ENCODE measurements at regions not wholly inside any gene's neighbourhood (a gene's known extent, or its start where the extent isn't known, plus 50 kb on each side); places are given as distances from the start of the nearest gene placed in this dataset.

DNA sequence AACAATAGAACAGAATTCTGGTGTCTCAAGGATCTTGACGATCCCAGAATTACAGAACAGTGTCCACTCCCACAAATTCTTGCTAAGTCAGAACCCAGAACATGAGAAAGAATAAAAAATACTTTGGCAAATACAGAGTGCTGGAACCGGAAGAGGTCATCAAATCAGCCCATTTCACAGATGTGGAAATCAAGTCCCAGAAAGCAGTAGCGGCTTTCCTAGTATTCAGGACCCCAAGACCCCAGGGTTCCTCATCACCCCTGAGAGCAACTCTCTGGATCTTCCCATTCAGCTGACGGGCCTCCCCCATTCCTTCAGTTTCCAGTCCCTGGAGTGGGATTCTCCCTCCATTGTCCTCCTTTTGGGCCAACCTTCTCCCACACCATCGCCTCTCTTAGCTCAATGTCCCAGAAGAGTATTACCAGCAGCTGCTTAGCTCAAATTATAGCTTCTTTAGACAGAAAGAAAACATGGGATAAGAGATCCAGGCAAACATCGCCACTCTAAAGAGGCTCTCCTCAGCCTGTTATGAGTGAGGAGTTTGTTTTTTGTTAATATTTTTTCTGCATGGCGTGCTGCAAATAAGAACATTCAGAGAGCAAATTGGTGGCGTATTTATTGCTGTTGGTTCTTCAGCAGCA lies 268.3 kb downstream of the MN1 start:
- Mint-ChIP-seq H3K4me3 (no peak overlapping the region), H3K9me3 (peaks cover 4% of the 10 kb centered on the region), H3K4me1 (peaks cover 20% of the 10 kb centered on the region)

DNA sequence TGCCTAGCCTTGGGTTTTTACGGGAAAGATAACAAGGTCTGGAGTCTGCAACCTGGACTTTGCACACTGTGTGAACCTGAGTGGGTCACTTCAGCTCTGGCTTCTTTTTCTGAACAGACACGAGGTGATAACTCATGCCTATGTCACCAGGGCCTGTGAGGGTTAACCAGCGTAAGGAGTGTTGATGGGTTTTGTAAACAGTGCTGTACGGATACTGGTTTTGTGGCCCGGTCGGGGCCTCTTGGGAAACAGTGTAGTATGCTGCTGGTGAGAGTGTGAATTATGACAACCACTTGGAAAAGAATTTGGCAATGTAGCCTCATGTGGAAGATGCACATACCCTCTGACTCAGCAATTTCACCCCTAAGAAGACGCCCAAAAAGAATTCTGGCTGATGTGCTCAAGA lies 266.8 kb downstream of the MN1 start:
- no peaks in the 10 kb centered on the region for H3K36me3 Mint-ChIP-seq
- no peak for DNase-seq (ENCODE audit: low spot score in 2 of 2, unreplicated experiment in 2 of 2)
- H3K27ac Mint-ChIP-seq, result no peak overlapping the region
- H3K9me3 Mint-ChIP-seq, result no peaks in the 10 kb centered on the region
- H3K4me3 Mint-ChIP-seq, result no peak overlapping the region
- peaks cover 3% of the 10 kb centered on the region for H3K27me3 Mint-ChIP-seq (ENCODE audit: low read depth)
- peaks cover 24% of the 10 kb centered on the region for H3K4me1 Mint-ChIP-seq
- TF ChIP-seq, protein P1, sequence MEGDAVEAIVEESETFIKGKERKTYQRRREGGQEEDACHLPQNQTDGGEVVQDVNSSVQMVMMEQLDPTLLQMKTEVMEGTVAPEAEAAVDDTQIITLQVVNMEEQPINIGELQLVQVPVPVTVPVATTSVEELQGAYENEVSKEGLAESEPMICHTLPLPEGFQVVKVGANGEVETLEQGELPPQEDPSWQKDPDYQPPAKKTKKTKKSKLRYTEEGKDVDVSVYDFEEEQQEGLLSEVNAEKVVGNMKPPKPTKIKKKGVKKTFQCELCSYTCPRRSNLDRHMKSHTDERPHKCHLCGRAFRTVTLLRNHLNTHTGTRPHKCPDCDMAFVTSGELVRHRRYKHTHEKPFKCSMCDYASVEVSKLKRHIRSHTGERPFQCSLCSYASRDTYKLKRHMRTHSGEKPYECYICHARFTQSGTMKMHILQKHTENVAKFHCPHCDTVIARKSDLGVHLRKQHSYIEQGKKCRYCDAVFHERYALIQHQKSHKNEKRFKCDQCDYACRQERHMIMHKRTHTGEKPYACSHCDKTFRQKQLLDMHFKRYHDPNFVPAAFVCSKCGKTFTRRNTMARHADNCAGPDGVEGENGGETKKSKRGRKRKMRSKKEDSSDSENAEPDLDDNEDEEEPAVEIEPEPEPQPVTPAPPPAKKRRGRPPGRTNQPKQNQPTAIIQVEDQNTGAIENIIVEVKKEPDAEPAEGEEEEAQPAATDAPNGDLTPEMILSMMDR (IDR thresholded peaks at IDR 0.05; ENCODE audit: unreplicated experiment), result no peak

More for the DNA sequence above, 268.3 kb downstream of the MN1 start:
- DNase-seq (ENCODE audit: low spot score in 2 of 2, unreplicated experiment in 2 of 2), result no peak
- TF ChIP-seq, protein P1 (IDR thresholded peaks at IDR 0.05; ENCODE audit: unreplicated experiment), result no peak
- H3K36me3 Mint-ChIP-seq, result no peaks in the 10 kb centered on the region
- H3K27me3 Mint-ChIP-seq (ENCODE audit: low read depth), result peaks cover 5% of the 10 kb centered on the region
- H3K27ac Mint-ChIP-seq, result no peak overlapping the region

DNA sequence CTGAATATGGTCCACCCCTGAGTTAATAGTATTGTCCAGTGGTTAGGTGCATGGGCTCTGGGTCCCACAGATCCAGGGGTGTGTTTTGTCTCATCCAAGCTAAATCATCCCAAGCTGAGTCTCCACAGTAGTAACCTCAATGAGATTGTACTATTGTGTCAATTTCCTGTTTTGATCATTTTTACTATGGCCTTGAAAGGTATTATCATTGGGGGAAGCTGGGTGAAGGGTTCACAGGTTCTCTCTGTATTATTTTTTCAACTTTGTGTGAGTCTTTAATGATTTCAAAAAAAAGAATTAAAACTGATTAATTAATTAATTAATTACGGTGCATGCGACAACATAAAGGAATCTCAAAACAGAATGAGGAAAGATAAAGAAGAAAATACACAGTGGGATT lies 266.1 kb downstream of the MN1 start:
- DNase-seq (ENCODE audit: low spot score in 2 of 2, unreplicated experiment in 2 of 2), result no peak
- H3K36me3 Mint-ChIP-seq, result no peaks in the 10 kb centered on the region
- no peaks in the 10 kb centered on the region for H3K9me3 Mint-ChIP-seq
- H3K4me3 Mint-ChIP-seq, result no peak overlapping the region
- no peak overlapping the region for H3K27ac Mint-ChIP-seq
- H3K4me1 Mint-ChIP-seq, result peaks cover 24% of the 10 kb centered on the region
- TF ChIP-seq, protein P1 (IDR thresholded peaks at IDR 0.05; ENCODE audit: unreplicated experiment), result no peak
- H3K27me3 Mint-ChIP-seq (ENCODE audit: low read depth), result peaks cover 5% of the 10 kb centered on the region

DNA sequence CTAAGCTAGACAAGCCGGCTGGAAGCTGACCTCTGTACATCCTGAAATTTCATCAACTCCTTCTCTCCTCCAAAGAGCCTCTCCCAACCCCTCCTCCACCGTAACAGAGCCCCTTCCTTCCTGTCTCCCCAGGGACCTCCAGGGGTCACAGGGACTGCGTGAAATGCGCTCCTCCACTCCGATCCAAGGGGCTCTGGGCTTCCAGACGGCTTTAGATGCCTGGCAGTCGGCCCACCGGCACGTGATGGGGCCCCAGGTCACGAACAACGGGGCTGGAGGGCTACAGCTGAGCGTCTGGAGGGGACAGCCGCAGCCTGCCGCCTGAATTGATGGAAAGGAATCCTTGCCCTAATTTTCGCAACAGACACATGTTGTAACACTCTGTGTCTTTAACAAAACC lies 264.1 kb downstream of the MN1 start:
- Mint-ChIP-seq H3K9me3 (no peaks in the 10 kb centered on the region), H3K4me1 (peaks cover 30% of the 10 kb centered on the region), H3K4me3 (no peak overlapping the region), H3K36me3 (no peaks in the 10 kb centered on the region), H3K27ac (peak overlapping the region; percentile 57), H3K27me3 (ENCODE audit: low read depth) (peaks cover 11% of the 10 kb centered on the region)
- DNase-seq (ENCODE audit: low spot score in 2 of 2, unreplicated experiment in 2 of 2), result peak in 1 of 2 experiments; percentile 50
- TF ChIP-seq, protein P1 (IDR thresholded peaks at IDR 0.05; ENCODE audit: unreplicated experiment), result no peak

DNA sequence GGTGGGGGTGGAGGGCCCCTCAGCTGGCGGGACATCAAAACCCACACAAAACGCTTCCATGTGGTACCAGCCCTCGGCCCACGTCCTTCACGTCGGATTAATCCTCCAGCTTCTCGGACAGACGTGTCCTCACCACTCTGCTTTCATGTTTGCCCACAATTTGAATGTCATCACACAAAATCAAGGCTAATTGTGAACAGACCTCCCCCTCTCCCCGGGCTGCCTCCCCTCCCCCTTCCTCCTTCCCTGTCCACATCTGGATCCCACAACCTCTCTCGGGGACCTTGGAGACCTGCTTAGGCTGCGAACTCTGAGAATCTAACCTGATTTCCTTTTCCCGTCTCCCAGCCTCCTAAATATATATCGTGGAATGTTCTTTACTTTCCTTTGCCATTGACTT lies 262.9 kb downstream of the MN1 start:
- Mint-ChIP-seq H3K36me3 (no peaks in the 10 kb centered on the region), H3K27ac (peak overlapping the region; percentile 71), H3K9me3 (no peaks in the 10 kb centered on the region), H3K4me3 (no peak overlapping the region), H3K27me3 (ENCODE audit: low read depth) (peaks cover 8% of the 10 kb centered on the region), H3K4me1 (peaks cover 26% of the 10 kb centered on the region)
- TF ChIP-seq, protein P1 (IDR thresholded peaks at IDR 0.05; ENCODE audit: unreplicated experiment), result no peak
- DNase-seq (ENCODE audit: low spot score in 2 of 2, unreplicated experiment in 2 of 2), result no peak
